ENCODE measurements at regions not wholly inside any gene's neighbourhood (a gene's known extent, or its start where the extent isn't known, plus 50 kb on each side); places are given as distances from the start of the nearest gene placed in this dataset.

DNA sequence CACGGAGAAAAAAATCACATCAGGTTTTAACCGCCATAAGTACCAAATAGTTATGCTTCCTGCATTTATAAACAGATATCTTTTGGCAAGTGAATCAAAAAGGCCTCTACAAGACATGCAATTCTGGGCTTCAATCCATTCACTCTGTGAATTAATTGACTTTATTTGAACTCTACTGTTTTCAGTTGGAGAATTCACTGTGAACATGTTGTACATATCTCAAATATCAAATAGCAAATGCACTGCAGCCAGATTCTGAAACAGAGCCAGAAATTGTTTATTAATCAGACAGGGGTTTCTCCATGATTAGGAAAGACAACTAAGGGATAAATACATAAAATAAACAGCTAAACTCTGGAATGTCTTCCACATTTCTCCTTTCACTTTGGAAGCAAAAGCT is 445.4 kb upstream of the NFIA start:
- no peaks in the 10 kb centered on the region for H3K4me1 ChIP-seq (ENCODE audit: control insufficient read depth in 1 of 2, insufficient read depth in 1 of 2, low read depth in 1 of 2, low read length in 1 of 2)
- TF ChIP-seq, protein P1, sequence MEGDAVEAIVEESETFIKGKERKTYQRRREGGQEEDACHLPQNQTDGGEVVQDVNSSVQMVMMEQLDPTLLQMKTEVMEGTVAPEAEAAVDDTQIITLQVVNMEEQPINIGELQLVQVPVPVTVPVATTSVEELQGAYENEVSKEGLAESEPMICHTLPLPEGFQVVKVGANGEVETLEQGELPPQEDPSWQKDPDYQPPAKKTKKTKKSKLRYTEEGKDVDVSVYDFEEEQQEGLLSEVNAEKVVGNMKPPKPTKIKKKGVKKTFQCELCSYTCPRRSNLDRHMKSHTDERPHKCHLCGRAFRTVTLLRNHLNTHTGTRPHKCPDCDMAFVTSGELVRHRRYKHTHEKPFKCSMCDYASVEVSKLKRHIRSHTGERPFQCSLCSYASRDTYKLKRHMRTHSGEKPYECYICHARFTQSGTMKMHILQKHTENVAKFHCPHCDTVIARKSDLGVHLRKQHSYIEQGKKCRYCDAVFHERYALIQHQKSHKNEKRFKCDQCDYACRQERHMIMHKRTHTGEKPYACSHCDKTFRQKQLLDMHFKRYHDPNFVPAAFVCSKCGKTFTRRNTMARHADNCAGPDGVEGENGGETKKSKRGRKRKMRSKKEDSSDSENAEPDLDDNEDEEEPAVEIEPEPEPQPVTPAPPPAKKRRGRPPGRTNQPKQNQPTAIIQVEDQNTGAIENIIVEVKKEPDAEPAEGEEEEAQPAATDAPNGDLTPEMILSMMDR (IDR thresholded peaks at IDR 0.05): no peak
- H3K36me3 ChIP-seq: no peaks in the 10 kb centered on the region
- no peak overlapping the region for H3K27ac ChIP-seq
- H3K27me3 ChIP-seq: no peaks in the 10 kb centered on the region
- no peak overlapping the region for H3K4me3 ChIP-seq (ENCODE audit: low read depth in 1 of 2, low read length in 1 of 2)
- no peaks in the 10 kb centered on the region for H3K9me3 ChIP-seq

DNA sequence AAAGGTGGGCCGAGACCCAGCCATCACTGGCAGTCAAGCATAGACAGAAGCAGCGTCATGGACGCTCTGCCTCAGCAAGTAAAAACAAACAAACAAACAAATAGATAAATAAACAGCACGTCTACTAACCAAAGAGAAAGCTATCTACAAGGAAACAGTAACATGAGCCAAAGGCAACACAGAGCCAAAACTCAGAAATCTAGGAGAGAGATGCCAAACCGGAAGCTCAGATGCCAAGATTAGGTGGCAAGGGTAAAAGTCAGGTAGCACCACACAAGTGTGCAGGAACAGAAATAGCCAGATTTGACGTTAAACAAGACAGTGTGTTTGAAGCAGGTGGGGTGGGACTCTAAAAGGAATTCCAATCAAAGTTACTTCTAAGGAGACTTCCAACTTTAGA is 448.3 kb upstream of the NFIA start:
- Histone ChIP-seq H3K27ac (no peak overlapping the region), H3K9me3 (no peaks in the 10 kb centered on the region), H3K4me1 (ENCODE audit: control insufficient read depth in 1 of 2, insufficient read depth in 1 of 2, low read depth in 1 of 2, low read length in 1 of 2) (no peaks in the 10 kb centered on the region), H3K4me3 (ENCODE audit: low read depth in 1 of 2, low read length in 1 of 2) (no peak overlapping the region), H3K36me3 (no peaks in the 10 kb centered on the region), H3K27me3 (no peaks in the 10 kb centered on the region)
- TF ChIP-seq, protein P1 (IDR thresholded peaks at IDR 0.05): no peak

DNA sequence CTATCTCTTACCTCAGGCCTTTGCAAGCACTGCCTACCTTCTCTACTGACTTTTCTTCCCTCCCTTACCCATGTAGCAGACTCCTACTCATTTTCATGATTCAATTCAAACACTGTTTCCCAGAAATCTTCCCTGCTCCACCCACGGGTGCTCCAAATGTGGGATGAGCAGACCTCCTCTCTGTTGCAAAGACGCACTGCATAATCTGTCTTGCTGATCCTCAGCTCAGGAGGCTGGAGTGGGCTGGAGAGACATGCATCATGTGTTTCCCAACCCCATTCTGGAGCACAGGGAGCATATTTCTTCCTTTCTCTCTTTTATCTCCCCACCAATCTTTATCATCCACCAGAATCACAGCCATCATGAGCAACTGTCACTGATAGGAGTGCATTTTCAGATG is 459.9 kb upstream of the NFIA start:
- TF ChIP-seq, protein P1 (IDR thresholded peaks at IDR 0.05): no peak
- H3K27me3 ChIP-seq: peaks cover 7% of the 10 kb centered on the region
- no peaks in the 10 kb centered on the region for H3K36me3 ChIP-seq
- no peak overlapping the region for H3K4me3 ChIP-seq (ENCODE audit: low read depth in 1 of 2, low read length in 1 of 2)
- H3K4me1 ChIP-seq (ENCODE audit: control insufficient read depth in 1 of 2, insufficient read depth in 1 of 2, low read depth in 1 of 2, low read length in 1 of 2): peaks cover 0 to 3% of the 10 kb centered on the region in 2 experiments
- no peak overlapping the region for H3K27ac ChIP-seq
- H3K9me3 ChIP-seq: no peaks in the 10 kb centered on the region

DNA sequence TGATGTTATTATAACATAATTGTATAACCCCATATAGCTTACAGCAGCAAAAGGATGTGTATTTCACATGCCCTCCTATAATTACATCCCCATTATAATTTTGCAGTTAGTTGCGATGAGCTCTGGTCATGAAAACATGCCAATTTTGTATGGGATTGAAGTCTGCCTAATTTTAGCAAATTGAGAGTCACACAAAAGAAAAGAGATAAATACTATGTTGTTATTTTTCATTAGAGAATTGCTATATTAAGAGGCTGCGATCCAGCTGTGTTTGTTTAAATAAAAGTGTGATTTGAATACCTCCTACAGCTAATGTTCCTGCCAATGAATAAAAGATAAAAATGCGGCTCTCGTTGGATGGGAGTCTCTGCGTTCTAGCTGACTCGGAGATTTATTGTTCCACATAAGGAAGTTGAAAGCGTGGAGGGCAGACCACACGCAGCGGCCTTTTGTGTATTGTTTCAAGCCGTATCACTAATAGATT is 461.0 kb upstream of the NFIA start:
- peaks cover 0 to 3% of the 10 kb centered on the region in 2 experiments for H3K4me1 ChIP-seq (ENCODE audit: control insufficient read depth in 1 of 2, insufficient read depth in 1 of 2, low read depth in 1 of 2, low read length in 1 of 2)
- no peaks in the 10 kb centered on the region for H3K36me3 ChIP-seq
- TF ChIP-seq, protein P1 (IDR thresholded peaks at IDR 0.05): no peak
- H3K9me3 ChIP-seq: no peaks in the 10 kb centered on the region
- H3K4me3 ChIP-seq (ENCODE audit: low read depth in 1 of 2, low read length in 1 of 2): no peak overlapping the region
- peaks cover 7% of the 10 kb centered on the region for H3K27me3 ChIP-seq
- no peak overlapping the region for H3K27ac ChIP-seq

DNA sequence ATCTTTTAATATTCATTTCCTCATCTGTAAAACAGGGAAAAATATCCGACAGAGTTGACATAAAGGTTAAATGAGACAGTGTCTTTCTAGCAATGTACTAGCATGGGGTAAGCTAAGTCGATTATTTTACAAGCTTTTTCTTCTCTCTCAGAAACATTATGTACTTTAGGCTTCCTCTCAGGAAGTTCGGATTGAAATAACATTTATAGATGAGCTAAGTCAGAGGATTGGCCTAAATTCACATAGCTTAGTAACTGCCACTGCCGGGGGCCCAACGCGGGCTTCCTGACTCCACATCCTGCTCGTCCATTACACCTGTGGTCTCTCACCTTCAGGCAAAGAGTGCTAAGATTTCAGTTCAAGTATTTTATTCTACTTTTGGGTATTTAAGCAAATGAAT is 462.3 kb upstream of the NFIA start:
- peaks cover 7% of the 10 kb centered on the region for H3K27me3 ChIP-seq
- no peak overlapping the region for H3K4me3 ChIP-seq (ENCODE audit: low read depth in 1 of 2, low read length in 1 of 2)
- TF ChIP-seq, protein P1 (IDR thresholded peaks at IDR 0.05): no peak
- H3K9me3 ChIP-seq: no peaks in the 10 kb centered on the region
- H3K27ac ChIP-seq: no peak overlapping the region
- peaks cover 0 to 3% of the 10 kb centered on the region in 2 experiments for H3K4me1 ChIP-seq (ENCODE audit: control insufficient read depth in 1 of 2, insufficient read depth in 1 of 2, low read depth in 1 of 2, low read length in 1 of 2)
- H3K36me3 ChIP-seq: no peaks in the 10 kb centered on the region

DNA sequence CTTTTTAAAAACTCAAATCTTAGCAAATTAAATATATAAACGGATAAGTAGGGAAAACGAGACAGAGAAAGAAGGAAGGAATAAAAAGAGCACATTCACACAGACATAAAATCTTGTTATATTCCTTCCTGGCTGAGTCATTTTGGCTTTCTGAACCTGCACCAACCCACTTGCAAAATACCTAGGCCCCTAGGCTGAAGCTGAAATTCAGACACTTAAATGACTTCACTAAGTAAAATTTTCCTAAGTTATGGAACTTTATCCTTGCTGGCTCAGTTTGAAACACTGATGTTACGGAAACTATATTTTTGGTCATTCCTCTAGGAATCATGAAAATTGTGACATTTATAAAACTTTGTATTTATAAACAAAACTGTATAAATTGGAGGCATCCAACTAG is 462.8 kb upstream of the NFIA start:
- Histone ChIP-seq H3K4me3 (ENCODE audit: low read depth in 1 of 2, low read length in 1 of 2) (no peak overlapping the region), H3K27me3 (peaks cover 7% of the 10 kb centered on the region), H3K36me3 (no peaks in the 10 kb centered on the region), H3K27ac (no peak overlapping the region), H3K4me1 (ENCODE audit: control insufficient read depth in 1 of 2, insufficient read depth in 1 of 2, low read depth in 1 of 2, low read length in 1 of 2) (peaks cover 0 to 3% of the 10 kb centered on the region in 2 experiments), H3K9me3 (no peaks in the 10 kb centered on the region)
- TF ChIP-seq, protein P1 (IDR thresholded peaks at IDR 0.05): no peak
